H54 (cell line): ENCODE measurements at regions not wholly inside any gene's neighbourhood (a gene's known extent, or its start where the extent isn't known, plus 50 kb on each side); places are given as distances from the start of the nearest gene placed in this dataset.

Experiments
- DNase-seq: peaks from one replicate; pipeline ENCODE4 v3.0.0; 2011; ENCODE audit warnings: low spot score, mixed read lengths; ENCODE audit not compliant: insufficient read length
- FAIRE-seq: peaks from 3 replicates; lab custom pipeline; 2011; peaks lifted over from hg19 to GRCh38; lab: Jason Lieb, UNC
- POLR2A ChIP-seq: IDR thresholded peaks from 2 replicates; pipeline ENCODE4 v1.6.1; 2011; ENCODE audit warnings: low read depth, mild to moderate bottlenecking, low read length

DNA sequence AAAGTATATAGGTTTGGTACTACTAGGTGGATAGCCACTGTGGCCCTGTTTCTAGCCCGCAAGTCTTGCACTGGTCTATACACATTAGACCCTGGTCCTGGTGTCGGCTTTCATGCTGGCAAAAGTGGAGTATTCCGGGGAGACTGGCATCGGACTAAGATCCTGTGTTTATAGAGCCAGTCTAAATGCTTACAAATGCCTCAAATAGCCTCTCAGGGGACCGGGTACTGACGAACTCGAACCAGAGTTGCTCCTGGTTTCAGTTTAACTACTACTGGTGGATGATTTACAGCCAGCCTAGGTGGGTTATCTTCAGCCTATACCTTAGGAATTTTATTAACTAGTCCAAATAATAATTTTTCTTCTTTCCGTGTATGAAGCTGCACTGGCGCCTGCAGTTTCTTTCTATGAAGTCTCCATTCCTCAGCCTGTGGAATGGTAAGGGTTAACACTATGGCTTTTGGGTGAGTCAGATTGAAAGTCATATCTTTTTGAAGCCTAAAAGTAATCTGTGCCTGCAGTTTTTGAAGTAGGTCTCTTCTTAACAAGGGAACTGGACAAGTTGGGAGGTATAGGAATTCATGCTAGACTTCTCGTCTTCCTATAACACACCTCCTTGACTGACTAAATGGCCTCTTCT is 51.3 kb downstream of the OR10H4 start:
- no peak for TF ChIP-seq POLR2A
- FAIRE-seq = no peak
- no peak for DNase-seq

DNA sequence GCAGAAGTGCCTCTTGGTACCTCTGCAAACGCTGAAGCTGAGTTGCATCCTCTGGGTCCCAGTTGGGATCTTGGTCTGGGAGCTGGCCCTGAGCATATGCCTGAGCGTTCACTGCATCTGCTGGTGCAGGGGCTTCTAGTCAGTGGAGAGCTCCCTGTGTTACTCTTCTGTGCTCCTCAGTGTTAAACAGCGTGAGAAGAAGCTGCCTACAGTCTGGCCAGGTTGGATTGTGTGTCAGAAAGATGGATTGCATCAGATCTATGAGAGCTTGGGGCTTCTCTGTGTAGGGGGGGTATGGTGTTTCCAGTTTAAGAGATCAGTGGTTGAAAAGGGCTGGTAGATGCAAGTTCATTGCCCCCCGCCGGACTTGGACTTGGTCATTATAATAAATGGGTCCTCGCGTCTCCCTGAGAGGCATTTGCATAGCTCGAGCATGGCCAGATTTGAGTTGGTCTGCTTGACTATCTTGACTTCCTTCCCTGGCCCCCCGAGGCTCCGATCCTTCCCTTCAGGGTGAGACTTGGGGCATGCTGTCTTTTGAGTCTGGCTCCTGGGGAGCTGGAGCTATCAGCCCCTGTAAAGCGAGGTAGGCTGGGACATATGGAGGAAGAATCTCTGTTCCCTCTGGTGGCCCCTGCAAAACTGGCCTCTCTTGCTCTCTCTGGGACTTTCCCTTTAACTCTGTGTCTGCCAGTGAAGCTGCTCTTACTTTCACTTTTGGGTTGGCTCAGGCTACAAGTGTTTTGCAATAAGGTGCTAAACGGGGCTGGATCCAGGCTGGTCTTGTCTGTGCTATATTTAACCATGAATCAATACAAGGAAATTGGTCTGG is 52.9 kb downstream of the OR10H4 start:
- DNase-seq = no peak
- no peak for FAIRE-seq
- no peak for TF ChIP-seq POLR2A

DNA sequence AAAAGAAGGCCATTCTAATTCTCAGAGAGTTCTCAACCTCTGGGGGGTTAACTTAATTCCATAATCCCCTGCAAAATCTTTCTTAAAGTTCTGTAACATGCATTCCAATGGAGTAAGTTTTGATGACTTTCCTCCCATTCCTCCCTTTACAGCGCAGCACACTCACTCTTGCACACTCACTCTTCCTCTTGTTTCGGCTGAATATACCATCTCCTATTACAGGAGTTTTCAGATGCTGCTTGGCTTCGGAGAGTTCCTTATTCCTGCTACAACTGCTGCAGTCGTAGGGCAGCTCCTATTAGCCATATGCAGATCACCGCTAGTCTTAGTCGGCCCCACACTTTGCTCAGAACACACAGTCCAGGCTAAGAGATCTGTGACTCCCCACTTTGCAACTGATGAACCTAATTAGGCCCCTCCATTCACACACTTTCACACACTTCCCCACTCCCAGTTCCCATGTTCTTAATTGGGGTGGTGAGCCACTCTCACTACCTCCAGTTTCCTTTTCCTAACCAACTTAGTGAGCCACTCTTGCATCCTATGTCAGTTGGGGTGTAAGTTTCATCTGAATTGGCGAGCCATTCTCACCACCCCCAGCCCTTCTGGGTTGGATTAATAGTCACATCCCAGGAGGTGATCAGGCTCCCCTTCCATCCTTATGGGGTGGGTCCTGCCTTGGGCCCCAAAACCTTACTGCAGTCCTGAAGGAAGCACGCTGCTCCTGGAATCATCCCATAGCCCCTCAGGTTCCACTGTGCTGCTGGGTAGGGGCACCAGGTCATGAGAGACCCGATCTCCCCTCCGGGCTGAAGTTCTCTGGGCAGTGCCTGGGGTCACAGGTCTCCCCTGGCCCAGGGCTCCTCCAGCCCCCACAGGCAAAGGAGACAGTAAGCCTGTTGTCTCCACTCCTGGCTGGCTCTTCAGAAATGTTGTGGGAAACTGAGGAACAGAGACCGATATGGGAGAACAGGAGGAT is 53.9 kb downstream of the OR10H4 start:
- no peak for TF ChIP-seq POLR2A
- DNase-seq = no peak
- FAIRE-seq = no peak

DNA sequence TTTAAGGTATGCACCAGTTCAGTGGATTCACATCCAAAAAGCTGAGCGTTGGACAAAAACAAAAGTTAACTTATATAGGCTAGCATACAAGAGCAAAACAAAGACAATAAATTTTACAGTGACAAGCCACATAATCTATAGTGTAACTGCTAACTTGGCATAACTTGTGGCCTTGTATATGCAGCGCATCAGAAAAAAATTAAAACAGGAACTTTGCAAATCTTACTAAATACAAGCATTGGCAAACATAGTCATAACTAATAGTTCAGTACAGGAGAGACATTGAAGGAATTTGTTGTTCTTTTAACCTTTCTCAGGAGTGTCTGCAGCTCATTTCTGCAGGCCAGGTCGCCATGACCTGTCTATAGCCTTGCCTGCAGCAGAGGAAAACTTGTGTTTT is 54.6 kb downstream of the OR10H4 start:
- FAIRE-seq = no peak
- no peak for DNase-seq
- no peak for TF ChIP-seq POLR2A

DNA sequence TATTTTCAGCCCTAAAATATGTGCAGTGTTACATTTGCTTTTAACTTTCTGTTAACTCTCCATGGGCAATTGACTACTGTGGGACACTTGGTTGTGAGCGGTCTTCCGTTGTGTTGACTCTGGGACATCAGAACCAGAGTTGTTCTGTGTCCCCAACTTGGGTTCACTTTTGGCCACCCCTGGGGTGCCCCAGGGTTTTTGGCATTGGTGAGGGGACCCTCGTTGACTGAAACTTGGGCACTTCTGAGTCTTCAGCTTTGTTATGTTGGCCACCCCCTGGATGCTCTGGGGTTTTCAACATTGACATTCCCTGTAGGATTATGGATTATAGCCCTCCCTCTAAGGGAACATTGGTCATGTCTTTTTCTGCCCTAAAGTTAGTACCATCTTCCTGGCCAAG is 57.1 kb downstream of the OR10H4 start:
- no peak for TF ChIP-seq POLR2A
- FAIRE-seq = no peak
- no peak for DNase-seq

DNA sequence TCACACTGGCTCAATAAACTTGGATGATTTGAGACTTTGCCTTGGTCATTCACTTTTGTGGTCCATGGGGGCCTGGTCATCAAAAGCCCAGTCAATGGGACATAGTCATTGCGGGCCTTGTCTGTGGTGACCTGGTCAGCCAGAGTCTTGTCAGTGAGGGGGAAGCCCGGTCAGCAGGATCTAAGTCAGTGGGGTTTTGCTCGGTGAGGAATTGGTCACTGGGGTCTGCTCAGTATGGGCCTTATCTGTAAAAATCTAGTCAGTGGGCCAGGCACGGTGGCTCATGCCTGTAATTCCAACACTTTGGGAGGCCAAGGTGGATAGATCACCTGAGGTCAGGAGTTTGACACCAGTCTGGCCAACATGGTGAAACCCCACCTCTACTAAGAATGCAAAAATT is 63.7 kb upstream of the TPM4 start:
- FAIRE-seq (no peak), DNase-seq (no peak)
- TF ChIP-seq POLR2A = no peak

DNA sequence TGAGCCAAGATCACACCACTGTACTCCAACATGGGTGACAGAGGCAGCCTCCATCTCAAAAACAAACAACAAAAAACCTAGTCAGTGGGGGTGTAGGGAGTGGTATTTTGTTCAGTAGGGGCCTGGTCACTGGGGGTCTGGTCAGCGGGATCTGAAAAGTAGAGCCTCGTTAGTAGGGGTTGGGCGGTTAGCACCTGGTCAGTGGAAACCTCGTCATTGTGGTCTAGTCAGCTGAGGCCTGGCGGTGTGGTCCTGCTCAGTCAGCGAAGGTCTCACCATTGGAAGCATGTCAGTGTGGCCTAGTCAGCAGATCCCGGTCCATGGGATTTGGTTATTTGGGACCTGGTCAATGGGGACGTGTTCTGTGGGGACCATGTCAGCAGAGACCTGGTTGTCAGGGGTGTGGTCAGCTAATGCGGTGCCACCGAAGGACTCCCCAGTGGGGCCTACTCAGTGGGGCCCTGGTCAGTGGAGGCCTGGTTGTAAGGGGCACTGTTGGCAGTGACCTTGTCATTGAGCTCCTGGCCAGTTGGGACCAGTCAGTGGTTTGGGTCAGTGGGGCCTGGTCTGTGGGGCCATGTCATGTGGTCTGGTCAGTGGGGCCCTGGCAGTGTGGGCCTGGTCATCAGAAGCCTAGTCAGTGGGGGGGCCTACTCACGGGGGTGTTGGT is 63.0 kb upstream of the TPM4 start:
- TF ChIP-seq POLR2A = no peak
- no peak for FAIRE-seq
- no peak for DNase-seq

DNA sequence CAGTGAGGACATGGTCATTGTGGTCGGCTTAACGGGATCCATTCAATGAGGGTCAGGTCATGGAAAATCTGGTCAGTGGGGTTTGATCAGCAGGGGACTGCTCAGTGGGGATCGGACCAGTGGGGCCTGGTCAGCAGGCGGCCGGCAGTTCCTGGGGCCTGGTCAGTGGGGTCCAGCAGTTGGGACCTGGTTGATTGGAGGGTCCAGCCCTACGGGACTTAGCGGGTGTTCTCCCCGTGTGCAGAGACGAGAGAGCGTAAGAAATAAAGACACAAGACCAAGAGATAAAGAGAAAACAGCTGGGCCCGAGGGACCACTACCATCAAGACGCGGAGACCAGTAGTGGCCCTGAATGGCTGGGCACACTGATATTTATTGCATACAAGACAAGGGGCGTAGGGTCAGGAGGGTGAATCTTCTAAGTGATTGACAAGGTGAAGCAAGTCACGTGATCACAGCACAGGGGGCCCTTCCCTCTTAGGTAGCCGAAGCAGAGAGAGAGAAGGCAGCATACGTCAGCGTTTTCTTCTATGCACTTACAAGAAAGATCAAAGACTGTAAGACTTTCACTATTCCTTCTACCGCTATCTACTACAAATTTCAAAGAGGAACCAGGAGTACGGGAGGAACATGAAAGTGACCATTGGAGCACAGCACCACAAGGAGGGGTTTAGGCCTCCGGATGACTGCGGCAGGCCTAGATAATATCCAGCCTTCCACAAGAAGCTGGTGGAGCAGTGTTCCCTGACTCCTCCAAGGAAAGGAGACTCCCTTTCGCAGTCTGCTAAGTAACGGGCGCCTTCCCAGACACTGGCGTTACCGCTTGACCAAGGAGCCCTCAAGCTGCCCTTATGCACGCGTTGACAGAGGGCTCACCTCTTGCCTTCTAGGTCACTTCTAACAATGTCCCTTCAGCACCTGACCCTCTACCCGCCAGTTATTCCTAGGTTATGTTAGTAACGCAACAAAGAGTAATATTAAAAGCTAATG is 62.1 kb upstream of the TPM4 start:
- FAIRE-seq (no peak), DNase-seq (no peak)
- no peak for TF ChIP-seq POLR2A

DNA sequence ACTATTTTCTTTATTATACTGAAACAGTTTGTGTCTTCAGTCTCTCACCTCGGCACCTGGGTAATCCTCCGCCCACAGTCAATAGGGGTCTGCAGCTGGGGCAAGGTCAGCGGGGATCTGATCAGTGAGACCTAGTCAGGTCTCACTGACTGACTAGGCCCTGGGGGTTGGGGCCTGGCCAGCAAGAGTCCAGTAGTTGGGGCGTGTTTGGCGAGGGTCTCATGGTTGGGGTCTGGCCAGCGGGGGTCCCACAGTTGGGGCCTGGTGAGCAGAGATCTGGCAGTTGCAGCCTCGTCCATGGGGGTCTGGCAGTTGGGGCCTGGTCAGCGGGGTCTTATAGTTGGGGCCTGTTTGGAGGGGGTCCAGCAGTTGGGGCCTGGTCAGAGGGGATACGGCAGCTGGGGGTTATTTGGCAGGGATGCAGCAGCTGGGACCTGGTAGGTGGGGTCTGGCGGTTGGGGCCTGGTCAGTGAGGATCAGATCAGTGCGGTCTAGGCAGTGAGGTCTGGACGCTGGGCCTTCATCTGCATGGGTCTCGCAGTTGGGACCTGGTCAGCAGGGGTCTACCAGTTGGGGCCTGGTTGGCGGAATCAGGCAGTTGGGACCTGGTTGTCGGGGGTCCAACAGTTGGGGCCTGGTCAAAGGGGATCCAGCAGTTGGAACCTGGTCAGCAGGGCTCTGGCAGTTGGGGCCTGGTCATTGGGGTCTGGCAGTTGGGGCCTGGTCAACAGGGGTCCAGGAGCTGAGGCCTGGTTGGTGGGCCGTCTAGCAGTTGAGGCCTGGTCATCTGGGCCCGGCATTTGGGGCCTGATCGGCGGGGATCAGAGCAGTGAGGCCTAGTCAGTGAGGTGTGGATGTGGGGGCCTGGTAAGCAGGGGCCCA is 61.1 kb upstream of the TPM4 start:
- TF ChIP-seq POLR2A = no peak
- FAIRE-seq = no peak
- DNase-seq = no peak

DNA sequence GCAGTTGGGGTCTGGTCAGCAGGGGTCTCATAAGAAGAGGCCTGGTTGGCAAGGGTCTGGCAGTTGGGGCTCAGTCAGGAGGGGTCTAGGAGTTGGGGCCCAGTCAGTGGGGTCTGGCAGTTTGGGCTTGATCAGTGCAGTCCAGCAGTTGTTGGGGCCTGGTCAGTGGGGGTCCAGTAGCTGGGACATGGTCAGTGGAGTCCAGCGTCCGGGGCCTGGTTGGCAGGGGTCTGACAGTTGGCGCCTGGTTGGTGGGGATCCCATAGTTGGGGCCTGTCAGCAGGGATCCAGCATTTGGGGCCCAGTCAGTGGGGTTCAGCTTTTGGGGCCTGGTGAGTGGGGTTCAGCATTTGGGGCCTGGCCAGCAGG is 60.5 kb upstream of the TPM4 start:
- DNase-seq = no peak
- no peak for FAIRE-seq
- no peak for TF ChIP-seq POLR2A
